Right ventricle myocardium inferior (tissue), 1 donor: ENCODE measurements at regions not wholly inside any gene's neighbourhood (a gene's known extent, or its start where the extent isn't known, plus 50 kb on each side); places are given as distances from the start of the nearest gene placed in this dataset.

Experiments used
- ATAC-seq: fragments of 200-7000 bp; cut with Tn5 transposase; one replicate; pipeline ENCODE4 v1.9.1; 2020; ENCODE audit warnings: mild to moderate bottlenecking, moderate library complexity
- DNase-seq: peaks from one replicate; pipeline ENCODE4 v3.0.0; 2021; ENCODE audit errors: missing footprints
- intact Hi-C: fragments of 100-400 bp; cut with DNase I; formaldehyde crosslinking; loops from one replicate; pipeline ENCODE4 v1.11.0; 2022
- donor health status: DM: no; HTN: yes; CAD: no; lungs with severe emphysema.

GRCh38 chr14:66069830-66070541 lies 416.2 kb upstream of the CCDC196 start:
- ATAC-seq (no peak), DNase-seq (no peak)
- intact Hi-C loops, result loop anchor here (2.0 to 5.0 kb wide), 2 partner anchors 109 to 908 kb away; no protein-coding TSS in a partner anchor

DNA sequence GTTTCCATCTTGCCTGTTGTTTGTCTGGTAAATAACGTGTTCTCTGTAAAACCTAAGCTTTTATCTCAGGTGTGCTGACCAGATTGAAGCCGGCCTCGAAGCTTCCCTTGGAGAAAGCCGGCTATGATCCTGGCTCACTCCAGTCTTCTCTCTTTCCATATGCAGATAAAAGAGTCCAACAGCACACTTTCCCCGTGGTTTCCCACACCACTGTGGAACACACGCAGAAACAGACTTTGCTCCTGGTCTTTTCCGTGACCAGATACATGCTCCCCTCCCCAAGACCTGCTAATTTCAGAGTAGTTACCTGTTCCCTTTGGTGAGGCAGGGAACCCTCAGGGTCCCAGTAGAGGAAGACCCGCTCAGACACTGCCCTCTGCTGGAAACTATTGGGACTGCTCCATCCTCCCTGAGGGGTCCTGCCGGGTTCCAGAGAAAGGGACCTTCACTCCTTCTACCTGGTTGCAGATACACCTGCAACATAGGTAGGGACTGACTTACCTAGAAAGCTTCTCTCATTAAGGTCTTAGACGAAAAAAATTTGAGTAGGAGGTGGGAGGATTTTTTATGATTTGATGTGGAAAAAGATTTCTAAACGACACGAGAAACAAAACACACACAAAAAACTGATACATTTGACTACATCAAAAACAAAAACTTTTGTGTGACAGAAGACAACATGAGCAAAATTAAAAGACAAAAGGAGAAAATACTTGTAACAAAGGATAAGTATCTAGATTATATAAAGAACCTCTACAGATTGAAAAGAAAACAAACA lies 415.4 kb upstream of the CCDC196 start:
- ATAC-seq, result peak; percentile 52
- intact Hi-C loops, result loop anchor here (2.0 to 5.0 kb wide), 2 partner anchors 110 to 908 kb away; no protein-coding TSS in a partner anchor

DNA sequence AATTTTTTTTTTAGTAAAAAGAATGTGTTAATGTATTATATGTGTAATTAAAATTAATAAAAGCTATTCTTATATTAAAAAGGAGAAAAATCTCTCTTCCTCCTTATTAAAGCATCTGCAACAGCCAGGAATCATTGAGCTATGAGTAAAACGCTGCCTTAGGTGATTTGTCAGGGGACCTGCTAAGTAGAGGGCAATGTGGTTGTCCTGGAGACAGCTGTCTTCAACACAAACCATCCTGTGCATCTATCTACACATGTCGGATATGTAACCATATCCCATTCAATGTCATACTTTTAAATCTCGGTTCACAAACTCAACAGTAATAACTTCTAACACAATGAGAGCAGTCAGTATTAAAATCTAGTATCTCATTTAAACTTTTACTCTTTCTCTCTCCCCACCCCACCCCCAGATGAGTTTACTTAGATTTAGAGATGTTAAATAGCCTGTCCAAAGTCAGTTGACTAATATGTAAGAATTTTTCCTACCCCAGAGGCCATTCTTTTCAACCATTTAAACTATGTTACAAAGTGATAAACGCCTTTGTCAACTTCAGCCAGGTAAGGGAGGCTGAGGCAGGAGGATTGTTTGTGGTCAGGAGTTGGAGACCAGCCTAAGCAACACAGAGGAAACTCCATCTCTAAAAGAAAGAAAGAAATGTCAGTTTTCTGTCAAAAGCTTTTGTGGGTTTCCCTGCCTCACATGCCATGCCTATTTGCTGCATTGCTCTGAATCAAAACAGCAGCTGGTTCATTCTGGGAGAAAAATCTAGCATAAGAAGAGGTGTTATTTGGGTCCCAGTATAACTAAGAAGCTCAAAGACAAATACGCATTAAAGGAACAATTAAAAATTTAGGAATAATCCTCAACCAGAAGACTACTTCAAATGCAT lies 413.7 kb upstream of the CCDC196 start:
- intact Hi-C loops, result loop anchor here (5.0 kb wide), 1 partner anchor 910 kb away; no protein-coding TSS in a partner anchor
- ATAC-seq (no peak), DNase-seq (no peak)

More for the DNA sequence above, 415.4 kb upstream of the CCDC196 start:
- DNase-seq, result no peak

DNA sequence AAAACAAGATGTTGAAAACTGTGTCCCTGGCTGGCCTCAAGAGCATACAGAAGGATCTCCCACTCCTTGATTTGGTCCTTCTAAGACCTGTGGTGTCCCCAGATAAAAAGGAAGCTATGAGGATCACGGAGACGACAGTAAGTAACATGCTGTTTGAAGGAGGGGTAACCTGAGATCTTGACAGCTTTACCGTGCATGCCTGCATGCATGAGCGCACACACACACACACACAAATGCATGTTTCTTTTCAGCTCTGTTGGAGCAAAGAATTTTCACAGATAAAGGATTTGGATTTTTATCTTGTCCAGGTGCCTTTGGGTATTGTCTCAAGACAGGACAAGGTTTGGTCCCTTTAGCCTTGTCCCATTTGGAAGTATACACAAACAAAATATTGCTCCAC lies 411.6 kb upstream of the CCDC196 start:
- ATAC-seq (no peak), DNase-seq (no peak)
- intact Hi-C loops, result loop anchor here (5.0 kb wide), 1 partner anchor 912 kb away; no protein-coding TSS in a partner anchor

DNA sequence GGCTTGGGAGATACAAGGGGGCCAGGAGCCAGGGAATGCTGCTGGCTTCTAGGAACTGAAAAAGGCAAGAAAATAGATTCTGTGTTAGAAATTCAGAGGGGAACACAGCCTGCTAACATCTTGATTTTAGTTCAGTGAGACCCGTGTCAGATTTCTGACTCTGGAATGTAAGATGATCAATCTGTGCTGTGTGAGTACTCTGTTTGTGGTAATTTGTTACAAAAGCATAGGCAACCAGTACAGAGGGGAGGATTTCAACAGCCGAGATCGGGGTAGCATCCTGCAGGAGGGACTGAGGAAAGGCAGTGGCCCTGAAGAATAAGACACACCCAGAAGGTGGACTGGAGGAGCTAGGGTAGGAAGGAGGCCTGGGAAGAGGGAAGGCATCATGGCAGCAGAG lies 410.0 kb upstream of the CCDC196 start:
- DNase-seq (no peak), ATAC-seq (no peak)
- intact Hi-C loops, result no loop called here

- no peak for ATAC-seq
- no peak for DNase-seq
Measured at GRCh38 chr14:66078006-66078405, 408.2 kb upstream of the CCDC196 start.

DNA sequence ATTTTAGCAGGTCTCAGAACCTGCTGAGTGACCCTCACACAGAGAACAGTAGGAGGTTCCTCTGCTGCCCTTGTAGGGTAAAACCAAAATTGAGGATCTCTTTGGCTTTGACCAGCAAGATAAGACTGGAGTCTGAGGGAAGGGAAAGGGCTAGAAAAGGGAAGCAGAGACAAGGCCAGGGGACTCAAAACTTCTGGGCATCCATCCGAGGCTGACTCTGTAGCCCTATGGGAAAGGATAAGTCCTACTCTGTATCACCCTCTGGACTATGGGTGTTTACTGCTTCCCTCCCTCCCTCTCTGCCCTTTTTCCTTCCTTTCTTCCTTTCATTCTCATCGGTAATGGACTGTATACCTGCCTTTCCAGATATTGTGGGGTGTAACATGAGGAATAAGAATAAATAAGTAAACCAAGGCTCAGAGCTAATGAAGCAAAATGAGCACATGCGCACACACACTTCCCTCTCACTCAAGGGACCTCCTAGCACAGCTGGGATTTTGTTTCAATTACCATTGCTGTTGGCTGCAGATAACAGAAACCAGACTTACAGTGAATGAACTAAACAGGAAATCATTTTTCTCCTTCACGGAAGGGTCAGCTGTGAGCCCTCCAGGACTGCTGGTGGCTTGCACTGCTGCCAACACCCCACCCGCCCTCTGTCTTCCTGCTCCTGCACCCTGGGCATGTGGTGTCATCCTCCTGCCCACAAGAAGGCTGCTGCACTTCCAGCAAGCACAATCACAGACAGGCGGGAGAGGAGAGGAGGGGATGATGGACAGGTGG lies 404.4 kb upstream of the CCDC196 start:
- intact Hi-C loops, result no loop called here
- ATAC-seq, result peak; percentile 20
- DNase-seq, result no peak

More at GRCh38 chr14:66078006-66078405, 408.2 kb upstream of the CCDC196 start:
- intact Hi-C loops, result no loop called here

DNA sequence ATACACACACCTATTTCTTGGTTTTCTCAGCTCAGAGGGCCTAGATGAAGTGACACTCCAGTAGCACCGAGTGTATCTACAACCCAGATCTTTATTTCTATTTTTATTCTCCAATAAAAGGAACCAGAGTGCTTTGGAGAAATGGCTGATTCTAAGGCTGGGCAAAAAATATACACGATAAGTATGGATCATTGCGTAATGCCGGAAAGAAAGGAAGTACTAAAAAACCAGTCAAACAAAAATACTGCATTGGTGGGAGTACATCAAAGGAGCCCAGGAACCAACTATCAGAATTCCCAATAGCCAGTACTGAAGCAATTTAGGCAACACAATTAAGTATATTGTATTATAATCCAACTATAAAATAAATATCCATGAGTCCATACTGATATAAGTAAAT lies 400.9 kb upstream of the CCDC196 start:
- intact Hi-C loops, result no loop called here
- ATAC-seq (no peak), DNase-seq (no peak)

DNA sequence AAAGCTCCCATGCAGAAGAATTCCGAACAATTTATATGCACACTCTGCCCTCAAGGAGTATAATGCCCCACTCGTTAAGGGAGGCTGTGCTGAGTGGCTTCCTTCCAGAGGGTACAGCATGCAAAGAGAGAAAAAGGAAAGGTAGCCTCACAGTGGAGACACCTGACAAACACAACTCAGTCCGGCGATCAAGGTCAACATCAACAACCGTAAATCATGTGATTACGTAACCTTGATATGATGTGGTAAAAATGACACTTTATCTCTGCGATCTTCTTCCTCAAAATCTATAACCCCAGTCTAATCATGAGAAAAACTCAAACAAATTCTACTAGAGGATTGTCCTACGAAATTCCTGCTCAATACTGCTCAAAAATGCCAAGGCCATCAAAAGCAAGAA lies 400.5 kb upstream of the CCDC196 start:
- intact Hi-C loops, result no loop called here
- no peak for DNase-seq
- ATAC-seq, result no peak

- ATAC-seq (no peak), DNase-seq (no peak)
- intact Hi-C loops, result no loop called here
Measured at GRCh38 chr14:66087231-66087630, 398.9 kb upstream of the CCDC196 start.

DNA sequence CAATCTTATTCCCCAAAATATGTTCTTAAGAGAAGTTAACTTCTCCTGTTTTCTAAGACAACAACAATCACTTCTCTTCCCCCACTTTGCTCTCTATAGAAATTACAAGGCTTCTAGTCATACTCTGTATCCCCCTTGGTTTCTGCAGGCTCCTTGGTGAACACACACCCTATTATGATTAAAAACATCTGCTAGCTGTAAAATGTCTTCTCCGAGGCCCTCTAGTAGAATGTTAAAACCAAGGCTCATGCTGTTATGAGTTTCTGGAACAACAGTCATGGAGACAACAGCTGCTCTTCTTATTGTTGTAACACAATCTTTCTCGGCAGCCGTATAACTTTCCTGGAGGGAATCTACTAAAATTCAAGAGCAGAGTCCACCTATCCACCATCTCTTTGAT lies 397.5 kb upstream of the CCDC196 start:
- DNase-seq (no peak), ATAC-seq (no peak)
- intact Hi-C loops, result no loop called here

DNA sequence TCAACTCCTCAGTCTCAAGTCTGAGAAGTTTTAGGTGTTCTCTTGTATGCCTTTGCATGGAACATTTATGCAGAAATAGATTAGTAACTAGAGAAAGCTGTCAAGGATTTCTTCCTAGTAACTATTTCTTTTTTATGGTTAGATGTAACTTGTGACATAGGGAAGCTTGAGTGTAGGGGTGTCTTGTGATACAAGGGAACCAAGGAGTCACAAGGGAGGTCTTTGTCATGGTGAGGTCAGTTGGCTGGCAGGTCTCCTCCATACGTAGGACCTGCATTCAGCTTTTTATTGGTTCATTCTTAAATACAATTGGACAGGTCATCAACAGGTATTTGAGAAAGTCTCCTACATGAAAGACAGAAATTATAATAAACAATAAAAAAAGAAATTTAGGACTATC lies 394.0 kb upstream of the CCDC196 start:
- ATAC-seq (no peak), DNase-seq (no peak)
- intact Hi-C loops, result no loop called here

DNA sequence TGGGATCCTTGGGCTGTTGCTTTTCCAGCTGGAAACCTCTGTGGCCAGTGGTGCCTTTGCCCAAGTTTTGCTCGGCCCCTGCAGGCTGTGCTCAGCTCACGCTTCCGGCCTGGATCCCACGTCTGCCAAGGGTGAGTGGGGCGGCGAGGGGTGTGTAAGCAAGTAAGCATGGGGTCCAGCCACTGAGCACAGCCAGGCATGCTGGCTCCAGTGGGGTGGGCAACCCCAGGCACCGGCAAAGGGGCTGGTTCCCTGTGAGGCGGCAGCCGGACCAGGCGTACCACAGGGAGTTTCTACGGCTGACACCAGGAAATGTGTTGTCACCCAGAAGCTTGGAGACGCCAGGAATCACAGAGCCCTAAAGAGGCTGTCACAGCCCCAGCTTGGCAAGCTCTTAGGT lies 393.4 kb upstream of the CCDC196 start:
- intact Hi-C loops, result no loop called here
- DNase-seq, result no peak
- no peak for ATAC-seq

- no peak for DNase-seq
- no peak for ATAC-seq
- intact Hi-C loops, result no loop called here
Measured at GRCh38 chr14:66094001-66094727, 392.0 kb upstream of the CCDC196 start.

- ATAC-seq, result no peak
- no peak for DNase-seq
- intact Hi-C loops, result no loop called here
Measured at GRCh38 chr14:66099451-66099850, 386.7 kb upstream of the CCDC196 start.

- no peak for ATAC-seq
- intact Hi-C loops, result no loop called here
- DNase-seq, result no peak
Measured at GRCh38 chr14:66099931-66100330, 386.2 kb upstream of the CCDC196 start.

DNA sequence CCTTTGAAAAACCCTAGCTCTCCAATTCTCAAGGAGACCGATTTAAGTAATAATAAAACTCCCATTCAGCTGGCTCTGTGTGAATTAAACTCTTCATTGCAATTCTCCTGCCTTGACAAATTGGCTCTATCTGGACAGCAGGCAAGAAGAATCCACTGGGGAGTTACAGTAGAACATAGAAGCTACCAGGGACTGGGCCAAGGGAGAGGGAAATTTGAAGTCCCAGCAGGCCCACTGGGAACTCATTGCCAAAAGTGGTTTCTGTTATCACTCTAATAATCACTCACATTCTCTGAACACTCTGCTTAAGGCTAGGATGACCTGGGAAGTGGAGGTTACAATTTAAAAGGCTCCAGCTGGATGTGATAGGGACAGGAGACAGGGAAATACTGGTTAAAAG lies 384.5 kb upstream of the CCDC196 start:
- ATAC-seq, result peak; percentile 41
- no peak for DNase-seq
- intact Hi-C loops, result no loop called here

- ATAC-seq (no peak), DNase-seq (no peak)
- intact Hi-C loops, result no loop called here
Measured at GRCh38 chr14:66104486-66104885, 381.7 kb upstream of the CCDC196 start.
